ENCODE measurements at regions not wholly inside any gene's neighbourhood (a gene's known extent, or its start where the extent isn't known, plus 50 kb on each side); places are given as distances from the start of the nearest gene placed in this dataset.

DNA sequence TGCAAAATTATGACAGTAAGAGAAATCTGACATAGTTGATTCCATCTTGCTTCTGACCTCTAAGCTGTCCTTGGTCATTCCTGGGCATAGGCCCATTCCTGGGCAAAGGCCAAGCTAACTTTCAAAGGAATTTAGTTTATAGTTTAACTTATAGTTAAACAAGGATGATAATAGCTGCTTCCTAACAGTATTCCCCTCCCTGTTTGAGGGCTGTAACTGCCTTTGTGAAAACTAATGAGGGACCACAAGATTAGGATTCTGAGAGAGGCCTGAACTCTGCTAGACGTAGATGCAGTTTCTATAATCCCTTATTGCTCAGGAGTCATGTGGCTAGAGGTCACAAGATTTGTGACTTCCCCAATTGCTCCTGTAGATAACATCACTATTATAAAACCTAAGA is 80.2 kb upstream of the ASIC2 start:
- TF ChIP-seq, protein P1, sequence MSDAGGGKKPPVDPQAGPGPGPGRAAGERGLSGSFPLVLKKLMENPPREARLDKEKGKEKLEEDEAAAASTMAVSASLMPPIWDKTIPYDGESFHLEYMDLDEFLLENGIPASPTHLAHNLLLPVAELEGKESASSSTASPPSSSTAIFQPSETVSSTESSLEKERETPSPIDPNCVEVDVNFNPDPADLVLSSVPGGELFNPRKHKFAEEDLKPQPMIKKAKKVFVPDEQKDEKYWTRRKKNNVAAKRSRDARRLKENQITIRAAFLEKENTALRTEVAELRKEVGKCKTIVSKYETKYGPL (CRISPR knock-in tag; IDR thresholded peaks at IDR 0.05) = no peak
- TF ChIP-seq JUNB (CRISPR knock-in tag; IDR thresholded peaks at IDR 0.05; ENCODE audit: borderline replicate concordance) (no peak), MED13 (CRISPR knock-in tag; IDR thresholded peaks at IDR 0.05) (no peak)

Data from HepG2 (cell line).